MG63 (cell line): ENCODE measurements at regions not wholly inside any gene's neighbourhood (a gene's known extent, or its start where the extent isn't known, plus 50 kb on each side); places are given as distances from the start of the nearest gene placed in this dataset.
"Not testable (repeated sequence)": the region's sequence is repeated elsewhere in the genome, so short reads cannot be mapped to it uniquely, and the experiment has no call there.

Experiments used
- DNase-seq: peaks from one replicate; pipeline ENCODE4 v3.0.0-alpha.2; 2020
- H3K27me3 ChIP-seq: fragments of 250-450 bp; sonication (Bioruptor Pico); 2 replicates; pipeline ENCODE4 v1.5.1; 2020; ENCODE audit warnings: mild to moderate bottlenecking, moderate library complexity
- H3K36me3 ChIP-seq: fragments of 250-450 bp; sonication (Bioruptor Pico); 2 replicates; pipeline ENCODE4 v1.5.1; 2020; ENCODE audit warnings: mild to moderate bottlenecking, moderate library complexity
- H3K4me3 ChIP-seq: fragments of 250-450 bp; sonication (Bioruptor Pico); 2 replicates; pipeline ENCODE4 v1.5.1; 2020; ENCODE audit warnings: mild to moderate bottlenecking, moderate library complexity
- H3K9me3 ChIP-seq: fragments of 250-450 bp; sonication (Bioruptor Pico); 2 replicates; pipeline ENCODE4 v1.5.1; 2020; ENCODE audit warnings: mild to moderate bottlenecking, moderate library complexity

DNA sequence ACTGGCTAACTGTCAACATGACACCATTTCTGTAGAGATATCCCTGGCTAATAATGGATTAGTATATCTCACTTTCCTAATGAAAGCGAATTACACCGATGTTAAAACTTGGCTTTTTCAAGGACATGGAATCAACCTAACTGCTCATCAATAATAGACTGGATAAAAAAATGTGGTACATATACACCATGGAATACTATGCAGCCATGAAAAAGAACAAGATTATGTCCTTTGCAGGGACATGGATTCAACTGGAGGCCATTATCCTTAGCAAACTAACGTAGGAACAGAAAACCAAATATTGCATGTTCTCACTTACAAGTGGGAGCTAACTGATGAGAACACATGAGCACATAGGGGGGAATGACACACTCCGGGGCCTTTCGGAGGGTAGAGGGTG, 62.6 kb downstream of the ZIC1 start:
- Histone ChIP-seq H3K36me3 (no peaks in the 10 kb centered on the region), H3K4me3 (no peak overlapping the region), H3K9me3 (peaks cover 2% of the 10 kb centered on the region; the same call in 1 of the 2 replicates), H3K27me3 (no peaks in the 10 kb centered on the region)
- DNase-seq, result no peak

DNA sequence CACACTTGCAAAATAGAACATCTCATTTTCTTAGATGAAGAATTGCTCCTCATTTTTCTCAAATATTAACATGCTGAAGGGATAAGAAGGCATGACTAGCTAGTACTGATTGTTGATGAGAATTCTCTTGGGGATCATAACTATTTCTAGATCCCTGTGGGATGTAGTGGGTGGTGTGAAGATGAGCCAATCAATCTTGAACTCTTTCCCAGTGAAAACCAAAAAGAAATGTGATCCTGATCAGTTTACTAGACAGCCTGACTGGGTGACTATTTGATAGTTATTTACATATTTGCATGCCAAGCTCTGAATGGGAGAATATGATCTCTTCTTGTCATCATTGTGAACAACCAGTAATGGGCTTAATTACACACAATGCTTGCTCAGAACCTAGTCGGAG, 63.7 kb downstream of the ZIC1 start:
- Histone ChIP-seq H3K9me3 (peaks cover 2% of the 10 kb centered on the region; the same call in 1 of the 2 replicates), H3K36me3 (no peaks in the 10 kb centered on the region), H3K4me3 (no peak overlapping the region), H3K27me3 (no peaks in the 10 kb centered on the region)
- no peak for DNase-seq

DNA sequence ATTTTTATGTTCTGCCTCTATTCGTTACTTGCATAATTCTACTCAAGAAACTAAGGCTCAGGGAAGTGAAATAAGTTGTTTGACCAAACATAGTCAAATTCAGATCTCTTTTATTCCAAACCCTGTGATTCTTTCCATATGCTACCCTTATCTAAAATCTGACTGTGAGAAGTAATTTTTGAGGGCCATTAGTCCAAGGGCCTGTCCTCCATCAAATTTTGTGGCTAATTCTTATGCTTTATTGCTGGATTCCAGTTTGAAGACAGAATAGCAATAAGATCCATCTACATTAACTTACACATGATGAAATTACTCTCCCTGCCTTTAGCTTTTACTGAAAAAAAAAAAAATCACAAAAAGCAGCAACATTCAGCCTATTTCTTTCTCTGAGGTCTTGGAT, 74.0 kb downstream of the ZIC1 start:
- Histone ChIP-seq H3K9me3 (no peaks in the 10 kb centered on the region), H3K27me3 (no peaks in the 10 kb centered on the region), H3K4me3 (no peak overlapping the region), H3K36me3 (no peaks in the 10 kb centered on the region)
- no peak for DNase-seq

DNA sequence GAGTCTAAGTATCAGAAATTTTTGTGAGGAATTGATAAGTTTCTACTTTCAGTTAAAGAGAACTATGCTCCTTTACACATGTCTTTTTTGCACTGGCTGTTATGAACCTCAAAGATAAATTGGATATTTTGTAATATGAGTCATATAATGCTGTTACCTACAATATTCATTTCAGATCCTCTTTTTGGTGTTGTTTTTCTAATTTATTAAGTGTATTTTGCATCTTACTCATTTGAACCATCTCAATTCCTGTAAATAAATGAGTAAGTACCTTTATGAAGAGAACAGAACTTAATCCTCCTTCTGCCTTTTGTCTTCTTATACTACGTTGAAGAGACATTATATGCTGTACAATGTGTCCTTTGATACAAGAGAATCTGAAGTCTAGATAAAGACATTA, 74.4 kb downstream of the ZIC1 start:
- H3K36me3 ChIP-seq, result no peaks in the 10 kb centered on the region
- no peaks in the 10 kb centered on the region for H3K27me3 ChIP-seq
- H3K4me3 ChIP-seq, result no peak overlapping the region
- no peaks in the 10 kb centered on the region for H3K9me3 ChIP-seq
- no peak for DNase-seq

DNA sequence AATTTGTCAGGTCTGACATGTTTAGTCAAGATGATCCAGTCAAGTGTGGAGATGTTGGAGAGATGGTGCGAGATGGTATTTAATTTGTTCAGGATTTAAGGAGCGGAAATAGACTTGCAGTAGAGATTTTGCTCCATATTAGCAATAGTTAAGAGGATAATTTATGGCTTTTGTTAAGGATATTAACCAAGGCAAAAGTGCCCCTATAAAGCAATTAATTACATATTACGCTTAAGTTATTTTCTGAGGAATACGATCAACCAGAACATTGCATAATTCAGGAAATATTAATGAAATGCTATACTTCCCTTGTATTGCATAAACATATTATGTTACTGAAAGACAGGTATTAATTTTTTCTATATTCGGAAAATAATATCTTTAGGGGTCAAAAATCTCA, 83.9 kb downstream of the ZIC1 start:
- Histone ChIP-seq H3K27me3 (no peaks in the 10 kb centered on the region), H3K4me3 (no peak overlapping the region), H3K9me3 (no peaks in the 10 kb centered on the region), H3K36me3 (no peaks in the 10 kb centered on the region)
- no peak for DNase-seq

DNA sequence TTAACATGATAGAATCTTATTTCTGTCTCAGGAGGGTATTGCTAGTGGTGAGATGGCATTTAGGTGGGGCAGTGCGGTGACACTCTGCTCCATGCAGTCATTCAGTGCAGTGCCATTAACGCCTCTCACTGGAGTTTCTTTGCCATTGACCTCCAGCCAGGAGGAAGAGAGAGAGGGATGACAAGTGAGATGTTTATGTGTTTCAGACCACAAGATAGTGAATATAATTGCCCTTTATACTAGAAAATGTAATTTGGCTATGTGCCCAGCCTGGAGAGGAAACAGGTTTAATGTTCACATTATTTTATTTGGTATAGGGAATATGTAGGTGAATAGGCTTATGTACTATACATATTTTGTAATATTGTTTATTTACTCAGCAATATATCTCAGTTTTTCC, 84.5 kb downstream of the ZIC1 start:
- H3K9me3 ChIP-seq, result no peaks in the 10 kb centered on the region
- no peak for DNase-seq
- H3K4me3 ChIP-seq, result no peak overlapping the region
- no peaks in the 10 kb centered on the region for H3K27me3 ChIP-seq
- H3K36me3 ChIP-seq, result no peaks in the 10 kb centered on the region

DNA sequence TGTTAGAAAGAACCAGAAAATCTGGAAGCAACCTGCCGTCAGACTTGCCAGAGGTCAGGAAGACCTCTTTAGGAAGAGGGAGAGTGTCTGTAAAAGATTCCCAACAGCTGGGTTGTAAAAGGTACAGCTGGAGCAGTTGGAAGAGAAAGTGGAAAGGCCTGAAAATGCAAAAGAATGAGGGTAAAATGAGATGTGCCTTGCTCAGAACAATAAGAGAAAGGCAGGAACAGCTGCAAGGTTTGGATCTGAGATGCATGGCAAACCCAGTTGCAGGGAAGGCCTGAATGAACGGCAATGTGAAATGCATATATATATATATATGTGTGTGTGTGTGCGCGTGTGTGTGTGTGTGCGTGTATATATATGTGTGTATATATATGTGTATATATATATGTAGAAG, 88.1 kb downstream of the ZIC1 start:
- Histone ChIP-seq H3K4me3 (no peak overlapping the region), H3K27me3 (no peaks in the 10 kb centered on the region), H3K9me3 (no peaks in the 10 kb centered on the region), H3K36me3 (no peaks in the 10 kb centered on the region)
- DNase-seq, result no peak

DNA sequence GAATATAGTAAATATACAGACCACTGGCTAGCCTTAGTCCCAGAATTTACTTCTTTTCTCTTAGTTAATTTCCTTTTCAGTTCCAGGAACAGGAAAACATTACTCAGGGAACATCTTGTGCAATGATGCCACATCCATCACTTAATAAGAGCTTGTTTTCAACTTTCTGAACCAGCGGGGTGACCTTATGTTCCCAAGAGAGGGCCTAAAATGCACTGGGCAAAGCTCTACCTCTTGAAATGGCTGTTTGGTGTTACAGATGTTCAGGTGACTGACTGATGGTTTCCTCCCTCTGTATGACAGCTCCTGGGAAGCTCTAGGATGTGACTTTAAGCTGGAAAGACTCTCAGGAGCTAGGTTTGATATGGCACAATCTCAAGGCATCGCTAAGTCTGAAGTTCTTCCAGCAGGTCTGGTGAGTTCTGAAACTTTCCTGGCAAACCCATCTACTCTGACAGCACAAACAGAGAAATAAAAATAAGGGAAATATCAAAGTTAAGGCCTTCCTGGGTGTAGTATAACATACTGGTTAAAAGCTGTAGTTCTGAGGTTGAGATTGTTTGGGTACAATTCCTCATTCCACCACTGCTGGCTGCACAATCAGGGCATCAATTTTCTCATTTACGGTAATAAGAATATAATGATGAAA, 98.6 kb downstream of the ZIC1 start:
- no peak overlapping the region for H3K4me3 ChIP-seq
- no peaks in the 10 kb centered on the region; the same call in 1 of the 2 replicates for H3K9me3 ChIP-seq
- H3K27me3 ChIP-seq, result no peaks in the 10 kb centered on the region
- no peak for DNase-seq
- H3K36me3 ChIP-seq, result no peaks in the 10 kb centered on the region

DNA sequence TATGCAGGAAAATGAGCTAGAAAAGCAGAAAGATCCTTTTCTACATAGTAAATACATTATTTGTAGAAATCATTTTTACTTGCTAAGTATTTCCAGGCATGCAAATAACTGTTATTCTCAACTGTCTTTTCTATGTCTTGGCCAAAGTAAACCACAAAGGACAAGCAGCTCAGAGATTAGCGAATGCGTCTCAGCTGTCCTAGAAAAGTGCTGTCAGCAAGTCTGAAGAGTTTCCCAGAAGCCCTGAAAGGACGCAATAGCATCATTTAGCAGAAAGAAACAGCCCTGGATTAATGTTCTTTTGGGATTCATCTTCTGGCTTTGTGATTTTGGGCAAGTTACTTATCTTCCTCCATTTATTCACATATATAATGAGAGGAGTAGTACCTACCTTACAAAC, 100.3 kb downstream of the ZIC1 start:
- no peaks in the 10 kb centered on the region; the same call in 1 of the 2 replicates for H3K9me3 ChIP-seq
- H3K36me3 ChIP-seq, result no peaks in the 10 kb centered on the region
- no peak for DNase-seq
- no peak overlapping the region for H3K4me3 ChIP-seq
- H3K27me3 ChIP-seq, result no peaks in the 10 kb centered on the region

DNA sequence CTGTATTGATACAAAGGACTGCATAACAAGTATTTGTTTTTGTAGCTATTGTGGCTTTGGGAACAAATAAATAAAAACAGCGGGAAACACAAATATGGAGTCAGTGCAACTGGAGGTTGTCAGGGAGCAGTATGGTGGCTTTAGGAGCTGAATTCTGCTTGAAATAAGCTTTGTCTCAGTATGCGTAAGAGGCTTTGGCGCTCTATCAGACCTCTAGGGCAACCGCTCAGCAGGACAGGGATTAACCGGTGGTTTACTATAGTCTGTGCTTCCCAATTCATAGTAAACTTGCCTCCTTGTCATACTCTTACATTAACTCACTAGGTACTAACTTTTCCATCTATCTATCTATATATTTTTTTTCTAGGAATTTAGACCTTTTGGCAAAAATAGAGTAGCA, 104.6 kb downstream of the ZIC1 start:
- Histone ChIP-seq H3K27me3 (no peaks in the 10 kb centered on the region), H3K9me3 (no peaks in the 10 kb centered on the region; the same call in 1 of the 2 replicates), H3K36me3 (no peaks in the 10 kb centered on the region), H3K4me3 (no peak overlapping the region)
- no peak for DNase-seq

DNA sequence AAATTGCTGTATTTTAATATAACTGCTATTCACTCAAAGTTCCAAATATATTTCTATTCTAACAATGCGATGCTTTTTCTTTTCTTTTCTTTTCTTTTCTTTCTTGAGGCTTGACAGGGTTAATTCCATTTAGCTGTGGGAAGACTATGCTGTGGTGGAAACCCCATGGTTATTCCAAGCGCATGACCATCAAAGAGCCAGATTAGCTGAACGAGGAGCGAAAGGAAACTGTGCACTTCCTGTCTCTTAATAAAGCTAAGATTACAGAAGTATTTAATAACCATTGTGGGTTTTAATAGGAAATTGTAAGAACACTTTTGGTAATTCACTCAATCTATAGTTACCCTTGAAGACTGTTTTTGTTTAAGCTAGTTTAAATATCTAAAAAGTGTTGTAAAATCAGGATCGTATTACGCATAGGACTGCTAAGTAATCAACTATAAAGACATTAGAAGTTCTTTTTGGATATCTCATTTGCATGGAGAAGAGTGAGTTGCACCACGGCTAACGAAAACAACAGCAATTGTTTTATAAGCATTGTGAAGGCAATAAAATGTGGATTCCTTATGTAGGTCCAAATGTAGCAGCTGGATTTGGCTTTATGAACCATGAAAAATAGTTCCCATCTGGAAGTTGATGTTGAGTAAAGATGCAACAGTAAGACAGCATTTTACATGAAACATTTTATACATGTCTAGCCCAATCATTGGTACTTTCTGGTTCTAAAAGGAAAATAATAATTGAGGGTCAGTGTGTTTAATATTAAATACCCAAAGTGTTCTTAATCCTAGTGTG, 105.4 kb downstream of the ZIC1 start:
- Histone ChIP-seq H3K27me3 (no peaks in the 10 kb centered on the region), H3K9me3 (no peaks in the 10 kb centered on the region)
- DNase-seq, result no peak

DNA sequence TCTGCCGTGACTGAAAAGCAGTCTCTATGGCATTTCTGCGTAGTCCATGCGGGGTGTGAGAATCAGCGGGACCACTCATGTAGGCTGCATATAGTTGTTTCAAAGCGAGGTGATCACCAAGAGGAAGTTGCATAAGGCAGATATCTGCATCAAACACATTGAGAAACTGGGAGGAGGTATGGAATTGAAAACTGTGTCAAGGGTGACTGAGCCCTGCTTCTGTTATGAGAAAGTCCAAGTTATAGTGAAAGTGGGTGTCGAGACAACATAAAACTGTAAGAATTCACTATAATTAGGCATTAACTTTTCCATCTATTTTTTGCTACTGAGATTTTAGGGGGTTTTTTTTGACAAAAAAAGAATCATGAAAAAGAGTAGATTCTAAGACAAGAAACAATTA, 109.3 kb downstream of the ZIC1 start:
- no peak for DNase-seq
- Histone ChIP-seq H3K9me3 (no peaks in the 10 kb centered on the region), H3K4me3 (no peak overlapping the region), H3K36me3 (no peaks in the 10 kb centered on the region), H3K27me3 (no peaks in the 10 kb centered on the region)

More for the DNA sequence above, 105.4 kb downstream of the ZIC1 start:
- H3K36me3 ChIP-seq, result no peaks in the 10 kb centered on the region
- no peak overlapping the region for H3K4me3 ChIP-seq

DNA sequence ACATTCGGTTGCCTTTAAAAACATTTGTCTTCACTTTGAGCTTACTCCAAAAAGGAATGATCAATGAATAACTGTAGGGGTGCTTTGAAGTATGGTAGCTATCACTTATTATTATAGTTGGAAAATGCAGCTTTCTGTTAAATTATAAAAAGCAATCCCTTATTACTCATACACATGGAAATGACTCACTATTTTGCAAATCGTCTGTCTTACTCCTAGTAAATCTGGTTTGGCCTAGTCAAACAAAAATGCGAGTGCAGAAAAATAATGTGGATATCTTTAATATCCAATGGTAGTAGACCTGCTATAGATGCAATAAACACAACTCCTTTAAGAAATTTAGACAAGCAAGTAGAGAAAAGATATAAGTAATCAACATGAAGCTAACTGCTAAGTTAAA, 112.5 kb downstream of the ZIC1 start:
- Histone ChIP-seq H3K36me3 (no peaks in the 10 kb centered on the region), H3K4me3 (no peak overlapping the region), H3K9me3 (peaks cover 8% of the 10 kb centered on the region), H3K27me3 (no peaks in the 10 kb centered on the region)
- no peak for DNase-seq

DNA sequence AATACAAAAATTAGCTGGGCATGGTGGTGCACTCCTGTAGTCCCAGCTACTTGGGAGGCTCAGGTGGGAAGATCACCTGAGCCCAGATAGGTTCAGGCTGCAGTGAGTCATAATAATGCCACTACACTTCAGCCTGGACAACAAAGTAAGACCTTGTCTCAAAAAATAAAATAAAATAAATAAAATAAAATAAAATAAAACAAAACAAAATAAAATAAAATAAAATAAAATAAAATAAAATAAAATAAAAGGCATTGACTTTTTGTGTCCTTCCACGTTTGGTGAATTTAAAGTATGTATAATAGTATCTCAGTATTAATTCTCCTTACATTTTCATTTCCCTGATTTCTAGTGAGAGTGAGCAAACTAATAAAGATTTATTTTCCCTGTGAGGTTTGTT, 113.6 kb downstream of the ZIC1 start:
- not testable (repeated sequence) for DNase-seq, H3K27me3 ChIP-seq, H3K36me3 ChIP-seq, H3K4me3 ChIP-seq
- H3K9me3 ChIP-seq, result peaks cover 16% of the 10 kb centered on the region

DNA sequence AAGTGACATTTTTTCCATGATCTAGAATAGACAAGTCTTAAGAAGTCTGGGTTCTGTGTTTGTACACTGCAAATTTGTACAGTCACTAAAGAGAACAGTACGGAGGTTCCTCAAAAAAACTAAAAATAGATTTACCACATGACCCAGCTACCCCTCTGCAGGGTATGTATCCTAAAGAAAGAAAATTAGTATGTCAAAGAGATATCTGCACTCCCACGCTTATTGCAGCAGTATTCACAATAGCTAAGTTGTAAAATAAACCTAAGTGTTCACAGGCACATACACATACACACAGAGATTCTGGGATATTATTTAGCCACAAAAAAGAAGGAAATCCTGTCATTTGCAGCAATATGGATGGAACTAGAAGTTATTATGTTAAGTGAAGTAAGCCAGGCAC, 120.4 kb downstream of the ZIC1 start:
- Histone ChIP-seq H3K36me3 (no peaks in the 10 kb centered on the region), H3K27me3 (no peaks in the 10 kb centered on the region)
- DNase-seq, result no peak

DNA sequence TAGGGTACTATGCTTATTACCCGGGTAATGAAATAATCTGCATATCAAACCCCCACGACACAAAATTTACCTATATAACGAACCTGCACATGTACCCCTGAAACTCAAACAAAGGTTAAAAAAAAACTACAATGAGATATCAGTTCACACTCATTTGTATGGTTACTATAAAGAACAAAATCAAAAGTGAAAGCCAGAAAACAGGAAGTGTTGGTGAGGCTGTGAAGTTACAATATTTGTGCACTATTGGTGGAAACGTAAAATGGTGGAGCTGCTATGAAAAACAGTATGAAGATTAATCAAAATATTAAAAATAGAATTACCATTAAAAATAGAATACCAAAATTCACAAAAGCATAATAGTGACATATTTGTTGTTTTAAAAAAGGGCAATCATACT, 128.9 kb downstream of the ZIC1 start:
- Histone ChIP-seq H3K36me3 (no peaks in the 10 kb centered on the region), H3K9me3 (peaks cover 17% of the 10 kb centered on the region; the same call in 1 of the 2 replicates), H3K4me3 (no peak overlapping the region), H3K27me3 (no peaks in the 10 kb centered on the region)
- DNase-seq, result no peak

More for the DNA sequence above, 120.4 kb downstream of the ZIC1 start:
- H3K4me3 ChIP-seq, result no peak overlapping the region
- peaks cover 14% of the 10 kb centered on the region for H3K9me3 ChIP-seq

DNA sequence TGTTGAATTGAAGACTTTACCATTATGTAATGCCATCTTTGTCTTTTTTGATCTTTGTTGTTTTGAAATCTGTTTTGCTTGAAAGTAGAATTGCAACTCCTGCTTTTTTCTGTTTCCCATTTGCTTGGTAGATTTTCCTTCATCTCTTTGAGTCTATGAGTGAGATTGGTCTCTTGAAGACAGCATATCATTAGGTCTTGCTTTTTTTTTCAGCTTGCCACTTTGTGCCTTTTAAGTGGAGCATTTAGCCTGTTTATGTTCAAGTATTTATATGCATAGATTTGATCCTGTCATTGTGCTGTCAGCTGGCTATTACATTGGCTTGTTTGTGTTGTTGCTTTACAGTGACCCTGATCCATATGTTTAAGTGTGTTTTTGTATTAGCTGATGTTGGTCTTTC, 131.8 kb downstream of the ZIC1 start:
- no peak for DNase-seq
- H3K9me3 ChIP-seq, result peaks cover 17% of the 10 kb centered on the region; the same call in 1 of the 2 replicates
- H3K36me3 ChIP-seq, result no peaks in the 10 kb centered on the region
- no peaks in the 10 kb centered on the region for H3K27me3 ChIP-seq
- H3K4me3 ChIP-seq, result no peak overlapping the region

DNA sequence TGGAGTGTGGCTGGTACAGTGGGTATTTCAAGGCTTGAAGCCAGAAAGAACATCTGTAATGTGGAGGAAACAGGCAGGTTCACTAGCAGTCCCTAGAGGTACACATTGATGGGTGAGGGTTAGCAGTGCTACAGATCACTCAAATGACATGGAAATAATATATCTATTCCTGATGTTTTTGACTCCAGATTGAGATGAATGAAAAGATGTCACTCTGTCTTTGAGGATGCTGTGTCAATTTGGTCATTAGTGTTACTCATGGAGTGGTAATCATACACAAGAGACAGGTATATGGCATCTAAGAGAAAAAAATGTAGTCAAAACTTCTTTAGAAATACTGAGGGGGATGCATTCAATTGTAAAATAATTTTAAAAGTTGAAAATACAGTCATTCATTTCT, 135.1 kb downstream of the ZIC1 start:
- Histone ChIP-seq H3K9me3 (peaks cover 17% of the 10 kb centered on the region), H3K36me3 (no peaks in the 10 kb centered on the region), H3K4me3 (no peak overlapping the region), H3K27me3 (no peaks in the 10 kb centered on the region)
- no peak for DNase-seq
